M059J (cell line): ENCODE measurements at regions not wholly inside any gene's neighbourhood (a gene's known extent, or its start where the extent isn't known, plus 50 kb on each side); places are given as distances from the start of the nearest gene placed in this dataset.
A peak's percentile ranks its signal among the peaks of the same experiment; 100 is the strongest.

Experiments used
- DNase-seq: peaks from one replicate; pipeline ENCODE4 v3.0.0-alpha.2; 2012; ENCODE audit warnings: low read depth

GRCh38 chr9:117547904-117548303 lies 133.0 kb upstream of the ASTN2 start:
- DNase-seq = no peak

- DNase-seq = no peak
These were observed 132.2 kb upstream of the ASTN2 start for GRCh38 chr9:117546894-117547678.

GRCh38 chr9:117545846-117546245 lies 131.0 kb upstream of the ASTN2 start:
- DNase-seq = peak; percentile 2

DNA sequence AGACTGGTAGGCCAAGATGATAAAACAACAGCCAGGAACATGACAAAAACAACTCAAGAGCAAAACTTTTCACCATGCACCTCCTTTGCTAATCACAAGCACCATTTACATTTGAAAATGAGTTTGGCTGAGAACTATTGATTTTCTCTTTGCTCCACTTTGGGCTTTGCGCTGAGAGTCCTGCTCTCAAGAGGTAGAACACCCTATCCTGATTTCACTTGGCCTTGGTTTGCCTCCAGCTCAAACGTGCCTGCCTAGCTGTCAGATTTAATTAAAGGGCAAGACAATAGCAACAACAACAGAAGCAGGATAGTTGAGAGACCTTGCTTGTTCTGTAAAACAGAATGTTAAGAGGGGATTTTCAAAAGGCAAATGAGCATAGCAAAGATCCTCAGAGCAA lies 128.2 kb upstream of the ASTN2 start:
- no peak for DNase-seq

- DNase-seq = no peak
These were observed 127.2 kb upstream of the ASTN2 start for GRCh38 chr9:117542021-117542420.

- no peak for DNase-seq
These were observed 126.3 kb upstream of the ASTN2 start for GRCh38 chr9:117541181-117541580.

- no peak for DNase-seq
These were observed 121.1 kb upstream of the ASTN2 start for GRCh38 chr9:117535973-117536372.

DNA sequence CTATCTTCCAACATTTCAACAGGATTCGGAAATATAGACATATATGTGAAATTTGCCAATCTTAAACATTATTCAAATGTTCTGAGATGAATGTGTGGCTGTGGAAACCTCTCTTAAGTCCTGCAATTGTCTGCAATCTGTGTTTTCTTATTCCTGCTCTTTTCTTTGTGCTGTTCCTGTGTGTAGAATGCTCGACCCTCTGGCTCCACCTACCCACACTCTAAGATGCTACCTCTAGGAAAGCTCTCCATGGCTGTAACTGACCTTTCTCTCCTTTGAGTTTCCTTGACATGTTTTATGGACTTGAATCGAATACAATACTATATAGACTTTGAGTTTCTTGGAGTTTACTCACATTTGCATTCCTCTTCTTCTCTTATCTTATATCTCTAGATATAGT lies 120.6 kb upstream of the ASTN2 start:
- no peak for DNase-seq

- no peak for DNase-seq
These were observed 113.4 kb upstream of the ASTN2 start for GRCh38 chr9:117528225-117528624.

- DNase-seq = no peak
These were observed 111.8 kb upstream of the ASTN2 start for GRCh38 chr9:117526674-117527073.

- no peak for DNase-seq
These were observed 108.8 kb upstream of the ASTN2 start for GRCh38 chr9:117523531-117524153.

GRCh38 chr9:117521293-117521692 lies 106.4 kb upstream of the ASTN2 start:
- no peak for DNase-seq

DNA sequence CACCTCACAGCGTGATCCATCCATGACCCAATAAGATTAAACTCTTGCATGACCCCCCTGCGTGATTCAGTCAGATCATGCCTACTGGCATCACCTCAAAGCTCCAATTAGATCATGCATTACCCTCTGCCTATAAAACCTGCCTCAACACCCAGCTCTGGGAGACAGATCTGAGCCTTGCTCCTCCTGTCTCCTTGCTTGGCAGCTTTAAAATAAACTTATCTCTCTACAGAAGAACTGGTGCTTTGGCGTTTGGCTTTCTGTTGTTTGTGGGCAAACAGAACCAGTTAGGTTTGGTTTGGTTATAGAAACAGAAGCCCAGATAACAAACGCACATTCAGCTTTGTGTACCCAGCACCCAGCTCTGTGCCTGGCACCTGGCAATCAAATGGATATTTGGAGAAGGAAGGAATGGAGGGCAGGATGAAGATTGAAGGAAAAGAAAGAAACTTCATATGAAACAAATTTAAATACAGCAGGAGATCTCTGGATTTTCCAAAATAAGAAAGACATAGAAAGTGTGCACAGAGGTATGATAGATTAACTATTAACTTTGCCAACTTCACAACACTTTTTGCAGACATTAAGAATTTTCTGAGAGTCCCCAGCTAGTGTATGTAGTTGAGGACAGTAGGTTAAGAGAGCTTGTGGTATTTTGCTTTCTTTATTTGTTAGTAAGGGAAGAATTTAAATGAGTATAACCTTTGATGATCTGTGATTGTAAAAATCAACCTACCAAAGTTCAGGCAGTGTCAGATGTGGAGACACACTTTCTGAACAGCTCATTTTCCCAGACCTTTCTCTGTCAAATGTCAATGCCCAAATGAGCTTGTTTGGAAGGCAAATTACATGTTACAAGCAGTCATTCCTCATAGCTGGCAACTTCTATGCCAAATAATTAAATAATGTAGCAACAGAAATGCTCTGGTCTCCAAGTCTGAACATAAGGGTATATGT lies 102.1 kb upstream of the ASTN2 start:
- DNase-seq = no peak

GRCh38 chr9:117511852-117512481 lies 97.1 kb upstream of the ASTN2 start:
- DNase-seq = no peak

- DNase-seq = no peak
These were observed 81.5 kb upstream of the ASTN2 start for GRCh38 chr9:117496307-117496706.

DNA sequence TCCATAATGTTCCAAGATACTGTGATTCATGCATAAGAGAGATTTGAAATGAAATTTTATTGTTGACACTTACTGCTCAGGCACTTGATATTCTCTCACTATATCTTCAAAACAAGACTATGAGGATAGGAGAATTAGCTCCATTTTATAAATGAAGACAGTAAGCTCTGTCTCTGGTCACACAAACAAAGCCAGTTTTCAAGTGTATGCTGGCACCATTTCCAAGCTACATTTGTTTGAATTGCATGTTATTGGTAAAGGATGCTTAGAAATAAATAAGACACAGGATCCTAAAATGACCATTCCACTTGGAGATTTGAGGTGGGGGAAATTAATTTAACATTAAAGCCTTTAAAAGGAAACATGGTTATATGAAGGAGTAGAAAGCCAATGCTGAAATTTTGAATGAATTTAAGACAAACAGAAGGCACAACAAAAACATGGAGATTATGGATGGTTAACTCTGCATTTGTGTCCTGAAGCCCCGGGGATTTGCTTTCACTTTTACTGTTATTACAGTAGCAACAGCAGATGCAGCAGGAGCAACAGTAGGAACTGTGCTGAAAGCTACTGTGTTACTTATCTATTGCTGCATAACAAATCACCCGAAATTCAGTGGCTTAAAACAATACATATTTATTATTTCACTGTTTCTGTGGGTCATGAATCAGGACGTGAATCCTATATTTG lies 79.7 kb upstream of the ASTN2 start:
- no peak for DNase-seq

GRCh38 chr9:117492476-117492875 lies 77.6 kb upstream of the ASTN2 start:
- no peak for DNase-seq

GRCh38 chr9:117491491-117491890 lies 76.6 kb upstream of the ASTN2 start:
- no peak for DNase-seq

DNA sequence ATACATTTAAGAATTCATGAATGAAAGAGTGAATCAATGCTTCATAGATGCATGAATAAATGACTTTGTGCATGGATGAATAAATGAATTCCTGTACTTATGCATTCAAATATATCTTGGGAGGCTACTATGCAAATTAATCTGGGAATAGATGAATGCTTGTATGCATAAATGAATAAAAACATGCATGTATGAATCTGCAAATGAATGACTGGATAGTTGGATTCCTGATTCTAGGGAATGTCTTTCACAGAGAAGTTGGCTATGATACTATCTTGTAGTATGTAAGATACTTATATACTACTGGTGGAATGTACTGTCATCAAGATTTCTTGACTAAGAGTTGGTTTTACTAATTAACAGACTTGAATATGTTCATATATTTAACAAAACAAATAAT lies 75.3 kb upstream of the ASTN2 start:
- DNase-seq = no peak

DNA sequence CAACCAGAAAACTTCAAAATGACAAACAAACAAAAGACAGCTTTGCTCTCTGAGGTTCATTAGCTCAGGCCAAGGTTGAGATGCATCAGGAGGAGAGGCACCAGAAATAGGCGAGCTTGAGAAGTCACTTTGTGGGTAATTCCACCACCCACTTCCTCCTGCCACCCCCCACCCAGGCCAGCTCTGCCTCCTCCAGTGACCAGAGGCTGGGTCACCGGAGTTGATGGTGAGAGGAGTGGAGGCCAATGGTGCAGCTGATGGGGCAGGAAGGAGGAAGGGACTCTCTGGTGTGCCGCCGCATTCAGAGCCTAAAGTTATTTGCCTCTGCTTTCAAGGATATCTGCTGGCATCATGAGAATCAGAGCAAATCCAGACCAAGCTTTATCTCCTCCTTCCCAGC lies 73.8 kb upstream of the ASTN2 start:
- DNase-seq = no peak

- peak; percentile 57 for DNase-seq
These were observed 72.8 kb upstream of the ASTN2 start for GRCh38 chr9:117487555-117488175.
